IPS-NIHi11 (cell line): ENCODE measurements at regions not wholly inside any gene's neighbourhood (a gene's known extent, or its start where the extent isn't known, plus 50 kb on each side); places are given as distances from the start of the nearest gene placed in this dataset.

Experiments used
- DNase-seq: peaks from one replicate; pipeline ENCODE4 v3.0.0; 2012; ENCODE audit warnings: mixed read lengths, low spot score

DNA sequence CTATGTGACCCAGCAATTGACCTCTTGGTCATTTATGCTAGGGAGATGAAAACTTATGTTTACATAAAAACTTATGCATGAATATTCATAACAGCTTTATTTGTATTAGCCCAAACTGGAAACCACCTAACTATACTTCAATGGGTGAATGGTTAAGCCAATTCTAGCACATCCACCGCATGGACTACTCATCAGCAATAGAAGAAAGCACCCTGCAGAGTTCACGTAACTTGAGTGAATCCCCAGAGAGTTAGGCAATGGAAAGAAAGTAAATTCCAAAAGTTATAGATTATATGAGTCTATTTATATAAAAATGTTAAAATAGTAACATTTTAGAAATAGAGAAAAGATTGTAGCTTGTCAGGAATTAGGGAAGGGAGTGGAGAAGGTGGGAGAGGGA is 60.2 kb upstream of the NRG3 start:
- no peak for DNase-seq

GRCh38 chr10:81817596-81818170 is 57.3 kb upstream of the NRG3 start:
- no peak for DNase-seq

DNA sequence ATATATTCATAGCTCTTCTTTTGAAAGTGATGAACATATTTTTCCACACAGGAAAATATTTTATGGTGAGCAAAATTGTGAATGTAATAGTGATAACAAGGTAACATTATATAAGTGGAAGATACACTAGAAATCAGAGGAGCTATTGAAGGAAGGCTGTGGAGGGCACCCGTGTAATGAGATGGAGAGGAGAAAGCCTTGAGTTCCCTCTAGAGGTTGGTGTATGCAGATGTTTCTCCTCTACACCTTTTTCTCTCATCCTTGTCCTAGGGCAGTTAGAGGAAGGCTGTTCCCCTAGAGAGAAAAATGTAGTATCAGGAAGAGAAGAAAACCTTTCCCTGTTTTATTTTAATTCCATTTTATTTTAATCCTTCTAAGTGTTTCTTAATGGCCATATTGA is 54.6 kb upstream of the NRG3 start:
- DNase-seq = peak; percentile 55
